GM19468 (cell line): ENCODE measurements at regions not wholly inside any gene's neighbourhood (a gene's known extent, or its start where the extent isn't known, plus 50 kb on each side); places are given as distances from the start of the nearest gene placed in this dataset.
"Not testable (repeated sequence)": the region's sequence is repeated elsewhere in the genome, so short reads cannot be mapped to it uniquely, and the experiment has no call there.

Experiments used
- ATAC-seq: cut with Tn5 transposase; IDR thresholded peaks from one replicate; pipeline ENCODE4 v1.9.1; 2021; ENCODE audit warnings: mild to moderate bottlenecking, moderate library complexity, moderate number of reproducible peaks; ENCODE audit not compliant: unreplicated experiment; ENCODE audit errors: extremely low read depth

DNA sequence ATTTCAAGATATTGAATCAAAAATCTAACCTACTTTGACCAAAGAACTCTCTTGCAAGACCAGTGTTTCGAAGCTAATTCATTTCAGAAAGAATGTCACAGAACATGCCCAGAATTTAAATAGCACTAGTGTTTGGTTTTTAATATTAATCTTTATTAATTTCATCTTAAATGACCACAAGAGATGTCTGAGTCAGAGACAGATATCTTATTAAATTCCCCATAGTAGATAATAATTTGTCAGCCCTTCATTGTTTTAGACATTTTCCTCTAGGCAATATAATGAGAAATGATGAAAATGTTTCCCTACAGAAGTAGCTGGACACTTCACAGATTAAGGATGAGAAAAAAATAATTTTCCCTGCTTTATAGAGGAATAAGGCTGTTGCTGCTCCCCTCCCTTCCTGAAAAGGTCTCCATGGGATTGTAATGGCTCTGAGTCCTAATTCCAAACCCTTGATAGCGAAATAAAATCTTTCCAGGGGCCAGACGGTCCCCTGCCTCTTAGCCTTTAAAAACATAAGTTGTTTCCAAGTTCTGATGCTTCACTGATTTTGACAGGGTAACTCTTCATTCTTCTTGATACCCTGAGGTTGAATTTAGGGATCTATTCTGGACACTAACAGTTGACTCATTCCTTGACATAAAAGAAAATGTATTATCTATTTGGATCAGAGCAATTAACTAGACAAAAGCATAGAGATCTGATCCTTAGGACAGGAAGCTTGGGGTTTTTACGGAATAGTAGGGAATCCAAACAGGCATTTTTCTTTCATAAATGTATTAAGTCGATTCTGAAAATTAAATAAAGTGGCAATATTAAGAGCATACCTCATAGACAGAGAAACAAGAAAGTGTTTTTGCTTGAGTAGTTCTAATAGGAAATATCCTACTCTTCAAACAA is 820.8 kb downstream of the BRINP3 start:
- no peak for ATAC-seq

- ATAC-seq: no peak
These were observed 819.9 kb downstream of the BRINP3 start for GRCh38 chr1:189657715-189658114.

DNA sequence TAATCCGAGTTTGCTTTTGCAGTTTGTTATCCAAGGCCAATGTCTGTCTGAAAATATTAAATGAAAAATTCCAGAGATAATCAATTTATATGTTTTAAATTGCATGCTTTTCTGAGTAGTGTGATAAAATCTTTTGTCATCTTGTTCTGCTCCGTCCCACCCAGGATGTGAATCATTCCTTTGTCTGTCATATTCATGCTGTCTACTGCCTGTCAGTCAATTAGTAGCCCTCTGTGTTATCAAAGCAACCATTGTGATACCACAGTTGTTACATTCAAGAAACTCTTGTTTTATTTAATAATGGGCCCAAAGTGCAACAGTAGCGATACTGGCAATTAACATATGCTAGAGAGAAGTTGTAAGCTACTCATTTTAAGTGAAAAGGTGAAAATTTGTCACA is 819.3 kb downstream of the BRINP3 start:
- no peak for ATAC-seq

GRCh38 chr1:189659731-189660130 is 817.9 kb downstream of the BRINP3 start:
- no peak for ATAC-seq

DNA sequence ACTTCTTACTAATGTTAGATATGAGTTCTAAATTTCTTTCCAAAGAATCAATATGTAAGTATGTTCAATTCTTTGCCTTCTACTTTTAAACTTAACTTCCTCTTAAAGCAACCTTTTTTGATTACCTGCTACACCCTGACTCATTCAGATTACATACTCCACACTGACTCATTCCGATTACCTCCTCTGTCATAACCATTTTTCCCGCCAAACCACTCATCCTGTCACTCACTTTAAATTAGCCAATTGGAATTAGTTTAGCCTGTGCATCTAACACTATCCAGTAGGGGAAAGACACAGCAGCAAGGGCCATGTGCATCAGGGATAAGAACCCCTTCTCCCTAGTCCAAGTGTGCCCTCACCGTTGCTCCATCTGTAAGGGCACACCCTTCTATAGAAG is 815.5 kb downstream of the BRINP3 start:
- no peak for ATAC-seq

DNA sequence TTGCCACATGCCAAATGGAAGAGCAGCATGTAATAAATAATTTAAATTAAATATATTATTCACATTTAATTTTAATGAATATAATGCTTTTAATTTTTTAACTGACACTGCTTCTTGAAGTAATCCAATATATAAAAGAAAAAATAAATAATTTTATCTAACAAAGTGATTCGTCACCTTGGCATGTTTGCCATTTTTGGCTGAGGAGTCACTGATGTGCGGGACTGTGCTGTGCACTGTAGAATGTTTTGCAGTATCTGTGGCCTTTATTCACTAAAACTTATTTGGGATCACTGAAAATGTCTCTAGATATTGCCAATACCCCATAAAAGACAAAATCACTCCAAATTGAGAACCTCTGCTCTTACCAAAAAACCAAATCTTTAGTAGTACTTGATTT is 807.8 kb downstream of the BRINP3 start:
- no peak for ATAC-seq

GRCh38 chr1:189673217-189673616 is 804.4 kb downstream of the BRINP3 start:
- ATAC-seq: no peak

DNA sequence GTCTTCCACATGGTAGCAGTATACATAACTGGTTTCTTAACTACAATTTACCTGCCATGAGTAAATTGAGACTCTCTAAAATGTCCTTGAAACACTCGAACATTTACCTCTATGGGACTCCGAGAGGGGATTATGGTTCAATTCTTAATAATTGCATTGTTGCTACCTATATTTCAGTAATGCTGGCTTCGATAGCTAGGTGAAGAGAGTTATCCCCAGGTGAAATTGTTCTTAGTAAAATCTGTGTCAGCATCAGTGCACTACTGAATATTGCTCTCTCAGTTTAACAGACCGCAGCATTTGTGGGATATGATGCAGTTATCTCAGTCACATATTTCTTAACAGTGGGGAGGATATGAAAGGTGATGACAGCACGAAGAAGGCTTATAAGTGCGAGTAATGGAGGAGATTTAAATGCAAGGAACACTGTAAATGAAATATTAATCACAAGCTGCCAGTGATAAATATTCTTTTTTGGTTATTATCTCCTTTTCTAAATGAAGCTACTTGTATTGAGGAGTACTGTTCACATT is 801.9 kb downstream of the BRINP3 start:
- no peak for ATAC-seq

DNA sequence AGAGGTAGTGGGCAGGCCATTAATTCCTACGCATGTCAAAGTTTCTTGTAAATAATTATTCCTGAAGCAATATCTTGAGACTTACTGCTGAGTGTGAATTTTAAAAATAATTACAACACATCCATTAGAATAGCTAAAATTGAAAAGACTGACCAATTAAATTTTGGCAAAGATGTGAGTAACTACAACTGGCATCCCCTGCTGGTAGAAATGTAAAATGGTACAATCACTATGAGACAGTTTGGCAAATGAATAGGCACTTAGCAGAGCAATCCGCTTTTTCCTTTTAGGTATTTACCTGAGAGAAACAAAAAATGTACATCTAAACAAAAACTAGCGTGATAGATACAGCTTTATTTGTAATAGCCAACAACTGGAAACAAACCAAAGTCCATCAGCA is 798.9 kb downstream of the BRINP3 start:
- ATAC-seq: no peak

DNA sequence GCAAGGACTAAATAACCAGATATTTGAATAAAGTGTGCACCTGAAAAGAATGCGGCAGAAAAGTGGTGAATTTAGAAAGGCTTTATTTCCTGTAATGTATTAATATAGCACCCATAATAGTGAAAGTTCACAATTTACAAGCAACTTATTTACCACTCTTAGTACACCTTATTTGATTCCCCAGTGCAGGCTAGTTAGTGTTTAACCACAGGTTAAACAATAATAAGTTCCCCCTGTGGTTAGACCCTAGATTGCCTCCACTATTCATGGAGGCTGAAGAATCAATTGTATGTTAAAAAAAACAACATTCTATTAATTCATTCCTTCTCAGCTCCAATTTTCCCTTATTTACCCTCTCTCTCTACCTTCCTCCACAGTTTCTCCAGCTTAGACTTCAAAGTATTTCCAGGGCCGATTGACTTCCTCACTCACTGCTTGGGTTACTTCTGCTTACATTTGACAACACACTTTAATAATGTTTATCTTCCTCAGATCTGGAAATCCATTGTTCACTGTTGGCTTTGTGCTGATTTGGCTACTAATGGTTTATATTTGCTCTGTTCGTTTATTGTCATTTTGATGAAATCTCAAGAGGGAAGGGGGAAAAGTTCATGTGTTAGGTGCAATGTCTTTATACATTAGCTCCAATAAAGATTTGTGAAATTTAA is 796.3 kb downstream of the BRINP3 start:
- ATAC-seq: peak; percentile 80

DNA sequence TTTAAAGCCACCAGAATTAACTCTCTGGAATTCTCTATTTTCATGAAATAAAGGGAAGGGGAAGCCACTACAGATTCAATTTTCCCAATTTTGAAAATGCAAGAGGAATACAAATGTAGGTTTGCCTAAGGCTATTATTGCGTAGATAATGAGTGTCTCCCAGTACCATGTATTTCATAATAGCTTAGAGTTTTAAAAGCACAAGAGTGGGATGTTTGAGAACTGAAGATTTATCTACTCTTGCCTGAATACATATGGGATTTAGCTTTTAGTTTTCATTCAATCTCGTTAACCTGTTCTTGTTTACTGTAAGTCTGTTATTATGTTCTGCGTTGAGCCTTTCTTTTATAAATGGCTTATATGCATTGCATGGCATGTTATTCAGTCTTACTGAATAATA is 795.1 kb downstream of the BRINP3 start:
- ATAC-seq: no peak

DNA sequence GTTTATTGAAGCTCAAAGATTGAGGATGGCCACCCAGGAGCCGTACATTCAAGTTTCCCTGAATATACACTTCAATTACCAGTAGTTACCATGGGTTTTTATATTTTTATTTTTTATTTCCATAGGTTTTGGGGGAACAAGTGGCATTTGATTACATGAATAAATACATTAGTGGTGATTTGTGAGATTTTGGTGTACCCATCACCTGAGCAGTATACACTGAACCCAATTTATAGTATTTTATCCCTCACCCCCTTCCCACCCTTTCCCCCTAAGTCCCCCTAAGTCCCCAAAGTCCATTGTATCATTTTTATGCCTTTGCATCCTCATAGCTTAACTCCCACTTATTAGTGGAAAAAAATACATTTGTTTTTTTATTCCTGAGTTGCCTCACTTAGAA is 791.4 kb downstream of the BRINP3 start:
- no peak for ATAC-seq

GRCh38 chr1:189693140-189693539 is 784.5 kb downstream of the BRINP3 start:
- ATAC-seq: no peak

DNA sequence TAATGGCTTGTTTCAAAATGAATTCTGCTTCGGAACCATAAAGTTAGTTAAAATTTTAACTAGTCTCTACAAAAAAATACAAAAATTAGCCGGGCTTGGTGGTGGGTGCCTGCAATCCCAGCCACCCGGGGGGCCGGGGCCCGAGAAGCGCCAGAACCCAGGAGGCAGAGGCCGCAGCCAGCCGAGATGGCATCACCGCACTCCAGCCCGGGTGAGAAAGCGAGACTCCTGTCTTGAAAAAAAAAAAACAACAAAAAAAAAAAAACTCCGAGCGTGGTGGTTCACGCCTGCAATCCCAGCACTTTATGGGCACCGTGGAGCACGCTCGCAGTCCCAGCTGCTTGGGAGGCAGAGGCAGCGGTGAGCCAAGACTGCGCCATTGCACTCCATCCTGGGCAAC is 781.4 kb downstream of the BRINP3 start:
- ATAC-seq: no peak

- no peak for ATAC-seq
These were observed 780.6 kb downstream of the BRINP3 start for GRCh38 chr1:189697113-189697512.

- no peak for ATAC-seq
These were observed 776.1 kb downstream of the BRINP3 start for GRCh38 chr1:189701606-189702005.

DNA sequence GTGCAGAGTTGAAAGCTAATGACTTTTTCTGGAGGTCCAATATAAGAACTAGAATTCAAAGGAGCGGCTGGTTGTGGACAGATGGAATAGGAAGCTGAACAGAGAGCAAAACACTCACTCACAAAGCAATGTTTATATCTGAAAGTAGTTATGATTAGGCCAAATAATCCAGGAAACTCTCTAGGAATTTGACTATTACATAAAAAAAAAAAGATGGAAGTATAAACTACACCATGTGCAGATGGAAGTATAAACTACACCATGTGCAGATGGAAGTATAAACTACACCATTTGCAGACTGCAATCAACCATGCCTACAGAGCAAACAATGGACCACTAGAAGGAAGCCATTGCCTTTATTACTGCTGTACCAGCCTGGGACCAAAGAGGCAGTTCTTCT is 771.1 kb downstream of the BRINP3 start:
- ATAC-seq: no peak

GRCh38 chr1:189708674-189709073 is 769.0 kb downstream of the BRINP3 start:
- ATAC-seq: no peak

DNA sequence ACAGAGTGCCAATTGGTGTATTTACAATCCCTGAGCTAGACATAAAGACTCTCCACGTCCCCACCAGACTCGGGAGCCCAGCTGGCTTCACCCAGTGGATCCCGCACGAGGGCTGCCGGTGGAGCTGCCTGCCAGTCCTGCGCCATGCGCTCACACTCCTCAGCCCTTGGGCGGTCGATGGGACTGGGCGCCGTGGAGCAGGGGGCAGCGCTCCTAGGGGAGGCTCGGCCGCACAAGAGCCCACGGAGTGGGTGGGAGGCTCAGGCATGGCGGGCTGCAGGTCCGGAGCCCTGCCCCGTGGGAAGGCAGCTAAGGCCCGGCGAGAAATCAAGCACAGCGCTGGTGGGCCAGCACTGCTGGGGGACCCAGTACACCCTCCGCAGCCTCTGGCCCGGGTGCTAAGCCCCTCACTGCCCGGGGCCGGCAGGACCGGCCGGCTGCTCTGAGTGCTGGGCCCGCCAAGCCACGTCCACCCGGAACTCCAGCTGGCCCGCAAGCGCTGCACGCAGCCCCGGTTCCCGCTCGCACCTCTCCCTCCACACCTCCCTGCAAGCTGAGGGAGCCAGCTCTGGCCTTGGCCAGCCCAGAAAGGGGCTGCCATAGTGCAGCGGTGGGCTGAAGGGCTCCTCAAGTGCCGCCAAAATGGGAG is 759.4 kb downstream of the BRINP3 start:
- not testable (repeated sequence) for ATAC-seq

- ATAC-seq: no peak
These were observed 750.9 kb downstream of the BRINP3 start for GRCh38 chr1:189726806-189727205.

DNA sequence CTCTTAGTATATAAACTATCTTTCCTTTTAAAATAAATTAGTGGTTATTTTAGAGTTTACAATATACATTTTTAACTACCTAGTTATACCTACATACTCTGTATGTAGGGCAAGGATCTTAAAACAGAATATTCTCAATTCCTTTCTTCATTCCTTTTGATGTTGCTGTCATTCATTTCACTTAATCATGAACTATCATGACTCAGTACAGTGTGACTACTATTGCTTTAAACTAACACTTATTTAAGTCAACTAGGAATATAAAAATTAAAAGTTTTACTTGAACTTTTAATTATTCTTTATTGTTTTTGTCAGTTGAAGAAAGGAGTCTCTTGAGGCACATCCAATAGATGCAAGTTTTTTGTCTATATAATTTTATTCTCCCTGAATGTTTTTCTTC is 726.4 kb downstream of the BRINP3 start:
- ATAC-seq: no peak
